Esophagus muscularis mucosa (tissue), 4 donors: ENCODE measurements at regions not wholly inside any gene's neighbourhood (a gene's known extent, or its start where the extent isn't known, plus 50 kb on each side); places are given as distances from the start of the nearest gene placed in this dataset.

Experiments
- DNase-seq: peaks from one replicate; pipeline ENCODE4 v3.0.0-alpha.2; 2017; ENCODE audit errors: extremely low spot score
- H3K27ac ChIP-seq, 4 donors: fragments of 200-600 bp; sonication (generic); replicated peaks in 1 of 4; 1 replicate in 3 of 4; 2 replicates in 1 of 4; pipeline ENCODE4 v1.5.1; 2016 to 2019; ENCODE audit warnings: mild to moderate bottlenecking in 1 of 4
- H3K27me3 ChIP-seq, 4 donors: fragments of 200-600 bp; sonication (generic); one replicate each; pipeline versions ENCODE4 v1.5.1 to v1.6.0; 2016 to 2019
- H3K36me3 ChIP-seq, 4 donors: fragments of 200-600 bp; sonication (generic); one replicate each; pipeline ENCODE4 v1.5.1; 2016 to 2019
- H3K4me1 ChIP-seq, 4 donors: fragments of 200-600 bp; sonication (generic); one replicate each; pipeline ENCODE4 v1.5.1; 2016 to 2019
- H3K4me3 ChIP-seq, 4 donors: fragments of 200-600 bp; sonication (generic); 1 replicate in 2 of 4; 2 replicates in 2 of 4; pipeline ENCODE4 v1.5.1; 2016 to 2019; ENCODE audit warnings: mild to moderate bottlenecking in 4 of 4, moderate library complexity in 1 of 4
- H3K9me3 ChIP-seq, 4 donors: fragments of 200-600 bp; sonication (generic); 1 replicate in 3 of 4; 2 replicates in 1 of 4; pipeline ENCODE4 v1.5.1; 2016 to 2019
- EP300 ChIP-seq: sonication (generic); formaldehyde crosslinking; IDR thresholded peaks from one replicate; pipeline ENCODE4 v1.6.1; 2017; ENCODE audit warnings: antibody characterized with exemption
- POLR2A ChIP-seq: fragments of 450-650 bp; IDR thresholded peaks from one replicate; pipeline ENCODE4 v1.6.1; 2017; ENCODE audit warnings: antibody characterized with exemption, moderate library complexity, mild to moderate bottlenecking, low read depth
- POLR2AphosphoS5 ChIP-seq, 2 donors: sonication (generic); formaldehyde crosslinking; IDR thresholded peaks; one replicate each; pipeline ENCODE4 v1.6.1; 2017; ENCODE audit warnings: antibody characterized with exemption in 2 of 2
- WGBS: methylation state at CpG from one replicate; pipeline ENCODE4 v1.1.5; 2018; 5-methylcytosine and 5-hydroxymethylcytosine counted together
- intact Hi-C: fragments of 100-400 bp; cut with DNase I; formaldehyde crosslinking; loops from one replicate; pipeline ENCODE4 v1.15.1; 2023
- TF ChIP-seq, protein P1 (sequence below), 3 experiments: fragments of 200-600 bp in 2 of 3; fragments of 450-650 bp in 1 of 3; sonication (generic) in 2 of 3; IDR thresholded peaks; one replicate each; pipeline ENCODE4 v1.5.1; 2017 to 2019; ENCODE audit warnings: antibody characterized with exemption in 3 of 3, mild to moderate bottlenecking in 2 of 3, moderate library complexity in 1 of 3

GRCh38 chr14:65867333-65867732 is 454.8 kb downstream of the FUT8 start:
- Histone ChIP-seq H3K27ac (no peak overlapping the region), H3K36me3 (no peaks in the 10 kb centered on the region), H3K4me1 (no peaks in the 10 kb centered on the region), H3K27me3 (peaks cover 0 to 5% (median 0%) of the 10 kb centered on the region in 4 donors), H3K9me3 (no peaks in the 10 kb centered on the region), H3K4me3 (no peak overlapping the region)
- WGBS = 84% methylated on average over 3 of the region's 3 CpGs
- DNase-seq = no peak
- TF ChIP-seq EP300 = no peak
- TF ChIP-seq POLR2A = no peak
- TF ChIP-seq, protein P1, sequence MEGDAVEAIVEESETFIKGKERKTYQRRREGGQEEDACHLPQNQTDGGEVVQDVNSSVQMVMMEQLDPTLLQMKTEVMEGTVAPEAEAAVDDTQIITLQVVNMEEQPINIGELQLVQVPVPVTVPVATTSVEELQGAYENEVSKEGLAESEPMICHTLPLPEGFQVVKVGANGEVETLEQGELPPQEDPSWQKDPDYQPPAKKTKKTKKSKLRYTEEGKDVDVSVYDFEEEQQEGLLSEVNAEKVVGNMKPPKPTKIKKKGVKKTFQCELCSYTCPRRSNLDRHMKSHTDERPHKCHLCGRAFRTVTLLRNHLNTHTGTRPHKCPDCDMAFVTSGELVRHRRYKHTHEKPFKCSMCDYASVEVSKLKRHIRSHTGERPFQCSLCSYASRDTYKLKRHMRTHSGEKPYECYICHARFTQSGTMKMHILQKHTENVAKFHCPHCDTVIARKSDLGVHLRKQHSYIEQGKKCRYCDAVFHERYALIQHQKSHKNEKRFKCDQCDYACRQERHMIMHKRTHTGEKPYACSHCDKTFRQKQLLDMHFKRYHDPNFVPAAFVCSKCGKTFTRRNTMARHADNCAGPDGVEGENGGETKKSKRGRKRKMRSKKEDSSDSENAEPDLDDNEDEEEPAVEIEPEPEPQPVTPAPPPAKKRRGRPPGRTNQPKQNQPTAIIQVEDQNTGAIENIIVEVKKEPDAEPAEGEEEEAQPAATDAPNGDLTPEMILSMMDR (IDR thresholded peaks at IDR 0.05) = no peak
- no peak for TF ChIP-seq POLR2AphosphoS5 (IDR thresholded peaks at IDR 0.05)
- intact Hi-C loops = no loop called here

- TF ChIP-seq POLR2A (no peak), EP300 (no peak), POLR2AphosphoS5 (IDR thresholded peaks at IDR 0.05) (no peak)
- TF ChIP-seq, protein P1 (IDR thresholded peaks at IDR 0.05) = no peak
- no peak overlapping the region for H3K4me3 ChIP-seq
- no peaks in the 10 kb centered on the region for H3K36me3 ChIP-seq
- no peak for DNase-seq
- no peaks in the 10 kb centered on the region for H3K27me3 ChIP-seq
- WGBS = 84% methylated on average over 2 of the region's 2 CpGs
- intact Hi-C loops = no loop called here
- no peaks in the 10 kb centered on the region for H3K9me3 ChIP-seq
- H3K27ac ChIP-seq = no peak overlapping the region
- H3K4me1 ChIP-seq = no peaks in the 10 kb centered on the region
Measured at GRCh38 chr14:65872536-65872935, 460.0 kb downstream of the FUT8 start.

- Histone ChIP-seq H3K9me3 (peaks cover 0 to 4% (median 0%) of the 10 kb centered on the region in 4 donors), H3K4me1 (no peaks in the 10 kb centered on the region), H3K36me3 (no peaks in the 10 kb centered on the region), H3K4me3 (no peak overlapping the region), H3K27me3 (no peaks in the 10 kb centered on the region), H3K27ac (no peak overlapping the region)
- intact Hi-C loops = no loop called here
- DNase-seq = no peak
- TF ChIP-seq, protein P1 (IDR thresholded peaks at IDR 0.05) = no peak
- TF ChIP-seq POLR2A (no peak), EP300 (no peak), POLR2AphosphoS5 (IDR thresholded peaks at IDR 0.05) (no peak)
- whole genome bisulfite sequencing = 75% methylated on average over 1 of the region's 7 CpGs
Measured at GRCh38 chr14:65877166-65877565, 464.6 kb downstream of the FUT8 start.

- TF ChIP-seq POLR2A (no peak), POLR2AphosphoS5 (IDR thresholded peaks at IDR 0.05) (no peak), EP300 (no peak)
- TF ChIP-seq, protein P1 (IDR thresholded peaks at IDR 0.05) = no peak
- Histone ChIP-seq H3K27me3 (no peaks in the 10 kb centered on the region), H3K9me3 (peaks cover 0 to 7% (median 0%) of the 10 kb centered on the region in 4 donors), H3K36me3 (no peaks in the 10 kb centered on the region), H3K4me3 (no peak overlapping the region), H3K27ac (no peak overlapping the region), H3K4me1 (no peaks in the 10 kb centered on the region)
- DNase-seq = no peak
- intact Hi-C loops = no loop called here
- WGBS = 66% methylated on average over 4 of the region's 4 CpGs
Measured at GRCh38 chr14:65877624-65878023, 465.1 kb downstream of the FUT8 start.

GRCh38 chr14:65878586-65878985 is 466.1 kb downstream of the FUT8 start:
- Histone ChIP-seq H3K4me3 (no peak overlapping the region), H3K27me3 (no peaks in the 10 kb centered on the region), H3K36me3 (no peaks in the 10 kb centered on the region), H3K27ac (no peak overlapping the region), H3K9me3 (peaks cover 0 to 7% (median 0%) of the 10 kb centered on the region in 4 donors), H3K4me1 (no peaks in the 10 kb centered on the region)
- no peak for DNase-seq
- WGBS = 77% methylated on average over 4 of the region's 4 CpGs
- intact Hi-C loops = no loop called here
- TF ChIP-seq POLR2AphosphoS5 (IDR thresholded peaks at IDR 0.05) (no peak), POLR2A (no peak), EP300 (no peak)
- TF ChIP-seq, protein P1 (IDR thresholded peaks at IDR 0.05) = no peak
